Stomach (tissue), 4 donors: ENCODE measurements at regions not wholly inside any gene's neighbourhood (a gene's known extent, or its start where the extent isn't known, plus 50 kb on each side); places are given as distances from the start of the nearest gene placed in this dataset.

Experiments
- CTCF ChIP-seq, 7 experiments: fragments of 450-650 bp in 4 of 7; fragments of 200-600 bp in 3 of 7; sonication (generic) in 3 of 7; IDR thresholded peaks; one replicate each; pipeline ENCODE4 v1.5.1; 2016 to 2019; ENCODE audit warnings: antibody characterized with exemption in 7 of 7, control low read depth in 2 of 7, mild to moderate bottlenecking in 1 of 7
- POLR2AphosphoS5 ChIP-seq, 3 donors: sonication (generic); formaldehyde crosslinking; IDR thresholded peaks; one replicate each; pipeline ENCODE4 v1.6.1; 2016; ENCODE audit warnings: antibody characterized with exemption in 3 of 3

GRCh38 chr5:143892908-143893307, 80.9 kb downstream of the HMHB1 start:
- TF ChIP-seq CTCF (IDR thresholded peaks at IDR 0.05): no peak
- no peak for TF ChIP-seq POLR2AphosphoS5 (IDR thresholded peaks at IDR 0.05)
